Amygdala (tissue), 56 donors: ENCODE measurements at regions not wholly inside any gene's neighbourhood (a gene's known extent, or its start where the extent isn't known, plus 50 kb on each side); places are given as distances from the start of the nearest gene placed in this dataset.
A peak's percentile ranks its signal among the peaks of the same experiment; 100 is the strongest.

Experiments used
- DNase-seq, 56 donors: peaks; one replicate each; lab custom pipeline; 2025; lab: John Stamatoyannopoulos, UW

GRCh38 chr22:27686534-27686933 is 115.0 kb downstream of the MN1 start:
- peak in 52 of 56 donors; percentile 7 to 91 (median 72) for DNase-seq

GRCh38 chr22:27687984-27688545 is 113.5 kb downstream of the MN1 start:
- no peak for DNase-seq

DNA sequence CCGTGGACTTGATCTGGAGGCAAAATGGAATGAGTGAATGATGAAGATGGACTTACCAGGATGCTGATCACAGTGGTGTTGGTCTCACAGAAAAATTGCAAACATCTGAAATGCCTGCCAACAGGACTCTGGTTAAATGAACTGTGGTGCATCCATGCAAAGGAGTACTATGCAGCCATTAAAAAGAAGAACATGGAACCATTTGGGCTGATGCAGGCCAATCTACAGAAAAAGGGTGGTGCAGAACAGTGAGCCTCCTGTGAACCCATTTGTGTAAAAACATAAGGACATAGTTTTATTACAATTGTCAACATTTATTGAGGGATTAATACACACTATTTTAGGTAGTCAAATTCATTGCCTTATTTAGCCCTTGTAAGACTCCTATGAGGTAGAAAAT is 111.9 kb downstream of the MN1 start:
- no peak for DNase-seq

- no peak for DNase-seq
Measured at GRCh38 chr22:27690599-27690998, 111.0 kb downstream of the MN1 start.

- no peak for DNase-seq
Measured at GRCh38 chr22:27692243-27692642, 109.3 kb downstream of the MN1 start.

DNA sequence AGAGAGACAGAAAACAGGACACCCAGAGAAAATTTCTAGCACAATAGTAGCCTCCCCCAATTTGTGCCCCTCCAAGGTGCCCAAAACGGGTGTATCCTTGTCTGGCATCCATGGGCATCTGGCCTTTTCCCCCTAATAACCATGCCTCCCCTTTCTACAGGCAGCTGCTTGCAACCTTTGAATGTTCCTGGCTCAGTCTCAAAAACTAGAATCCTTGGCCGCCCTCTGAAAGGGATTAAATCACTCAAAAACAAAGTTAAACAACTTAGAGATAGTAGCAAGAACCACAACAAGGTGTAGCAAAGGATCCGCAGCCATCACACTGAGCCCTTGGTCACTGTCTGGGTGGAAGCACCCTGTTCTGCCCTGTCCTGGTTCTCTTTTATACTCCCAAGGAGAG is 105.6 kb downstream of the MN1 start:
- DNase-seq, result no peak

DNA sequence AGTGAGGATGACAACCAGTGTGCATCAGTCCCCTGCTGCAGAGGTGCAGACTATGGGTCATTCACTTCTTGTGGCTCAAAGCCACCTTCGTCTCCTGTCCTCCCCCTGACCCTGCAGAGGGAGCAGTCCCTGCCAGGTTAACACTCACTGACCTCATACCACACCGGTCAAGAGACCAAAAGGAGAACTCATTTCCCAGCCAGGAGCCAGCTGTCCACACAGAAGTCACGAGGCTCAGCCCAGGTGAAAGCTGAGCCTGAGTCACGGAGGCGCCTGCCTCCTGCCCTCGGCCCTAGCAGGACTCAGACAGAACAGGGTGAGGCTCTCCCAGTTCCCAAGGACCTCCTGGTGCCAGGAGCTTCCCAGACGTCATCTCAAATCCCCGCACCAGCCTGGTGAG is 103.7 kb downstream of the MN1 start:
- no peak for DNase-seq
